Epidermal melanocyte (primary cell): ENCODE measurements at regions not wholly inside any gene's neighbourhood (a gene's known extent, or its start where the extent isn't known, plus 50 kb on each side); places are given as distances from the start of the nearest gene placed in this dataset.
"Not testable (repeated sequence)": the region's sequence is repeated elsewhere in the genome, so short reads cannot be mapped to it uniquely, and the experiment has no call there.

ENCODE experiments used
- DNase-seq: peaks from one replicate; pipeline ENCODE4 v3.0.0; 2011; ENCODE audit warnings: low spot score; ENCODE audit not compliant: insufficient read length

GRCh38 chr4:134628066-134628465, 426.5 kb upstream of the PABPC4L start:
- DNase-seq, result peak; percentile 19

GRCh38 chr4:134627366-134627765, 425.8 kb upstream of the PABPC4L start:
- DNase-seq, result no peak

- DNase-seq, result no peak
Measured at GRCh38 chr4:134624365-134624764, 422.8 kb upstream of the PABPC4L start.

- DNase-seq, result not testable (repeated sequence)
Measured at GRCh38 chr4:134622626-134623575, 421.3 kb upstream of the PABPC4L start.

GRCh38 chr4:134622199-134622598, 420.6 kb upstream of the PABPC4L start:
- DNase-seq, result no peak

- not testable (repeated sequence) for DNase-seq
Measured at GRCh38 chr4:134621715-134622114, 420.1 kb upstream of the PABPC4L start.

GRCh38 chr4:134610956-134611355, 409.4 kb upstream of the PABPC4L start:
- no peak for DNase-seq

GRCh38 chr4:134610172-134610571, 408.6 kb upstream of the PABPC4L start:
- DNase-seq, result no peak

GRCh38 chr4:134601706-134602105, 400.1 kb upstream of the PABPC4L start:
- DNase-seq, result no peak

- no peak for DNase-seq
Measured at GRCh38 chr4:134591326-134591725, 389.7 kb upstream of the PABPC4L start.

- DNase-seq, result no peak
Measured at GRCh38 chr4:134585972-134586371, 384.4 kb upstream of the PABPC4L start.

GRCh38 chr4:134567461-134567860, 365.9 kb upstream of the PABPC4L start:
- DNase-seq, result no peak

GRCh38 chr4:134560728-134561127, 359.1 kb upstream of the PABPC4L start:
- DNase-seq, result no peak

GRCh38 chr4:134552063-134552462, 350.5 kb upstream of the PABPC4L start:
- DNase-seq, result no peak

GRCh38 chr4:134551348-134551747, 349.8 kb upstream of the PABPC4L start:
- no peak for DNase-seq

- DNase-seq, result no peak
Measured at GRCh38 chr4:134548052-134548628, 346.6 kb upstream of the PABPC4L start.

GRCh38 chr4:134546279-134546678, 344.7 kb upstream of the PABPC4L start:
- no peak for DNase-seq

GRCh38 chr4:134544303-134544770, 342.7 kb upstream of the PABPC4L start:
- DNase-seq, result no peak

GRCh38 chr4:134540588-134540987, 339.0 kb upstream of the PABPC4L start:
- DNase-seq, result no peak

GRCh38 chr4:134539729-134540231, 338.2 kb upstream of the PABPC4L start:
- DNase-seq, result no peak

- DNase-seq, result no peak
Measured at GRCh38 chr4:134537701-134538100, 336.1 kb upstream of the PABPC4L start.

- DNase-seq, result no peak
Measured at GRCh38 chr4:134533068-134533467, 331.5 kb upstream of the PABPC4L start.
